Activated B cell treated with CpG ODN at 0.5 μM for 24 hours (primary cell): ENCODE measurements at regions not wholly inside any gene's neighbourhood (a gene's known extent, or its start where the extent isn't known, plus 50 kb on each side); places are given as distances from the start of the nearest gene placed in this dataset.

Experiments used
- ATAC-seq: fragments of 200-7000 bp; cut with Tn5 transposase; one replicate; pipeline ENCODE4 v1.10.0; 2021; ENCODE audit warnings: low read depth, mild to moderate bottlenecking, moderate library complexity
- CTCF ChIA-PET: fragments of 350-600 bp; sonication (Branson Sonifier 250); formaldehyde crosslinking; loops from one replicate; lab custom pipeline; 2021; ENCODE audit warnings: antibody characterized with exemption; lab: Charles Lee
- POLR2A ChIA-PET: fragments of 350-600 bp; sonication (Branson Sonifier 250); formaldehyde crosslinking; loops from one replicate; lab custom pipeline; 2021; ENCODE audit warnings: antibody characterized with exemption; lab: Charles Lee
- DNase-seq: peaks from one replicate; pipeline ENCODE4 v3.0.0; 2022
- H3K27ac Mint-ChIP-seq: one replicate; pipeline ENCODE4 v1.8.0; 2020; ENCODE audit warnings: mixed read lengths
- H3K27me3 Mint-ChIP-seq: one replicate; pipeline ENCODE4 v1.8.0; 2021; ENCODE audit warnings: mixed read lengths
- H3K36me3 Mint-ChIP-seq: one replicate; pipeline ENCODE4 v1.8.0; 2021; ENCODE audit warnings: low read depth, mixed read lengths
- H3K4me1 Mint-ChIP-seq: one replicate; pipeline ENCODE4 v1.8.0; 2021; ENCODE audit warnings: mixed read lengths
- H3K4me3 Mint-ChIP-seq: one replicate; pipeline ENCODE4 v1.8.0; 2020; ENCODE audit warnings: mild to moderate bottlenecking, mixed read lengths
- H3K9me3 Mint-ChIP-seq: one replicate; pipeline ENCODE4 v1.8.0; 2020; ENCODE audit warnings: mixed read lengths
- intact Hi-C: fragments of 100-400 bp; cut with micrococcal nuclease; formaldehyde crosslinking; loops from one replicate; pipeline ENCODE4 v1.15.1; 2024
- TF ChIP-seq, protein P1 (sequence below): fragments of 200-600 bp; IDR thresholded peaks from one replicate; pipeline ENCODE4 v1.8.0; 2022; ENCODE audit warnings: antibody characterized with exemption, mild to moderate bottlenecking

GRCh38 chr22:48744967-48745841 is 1082.5 kb downstream of the BRD1 start:
- no peak for ATAC-seq
- Mint-ChIP-seq H3K27ac (no peak overlapping the region), H3K36me3 (no peaks in the 10 kb centered on the region)

GRCh38 chr22:48744283-48744641 is 1083.4 kb downstream of the BRD1 start:
- no peak for ATAC-seq
- intact Hi-C loops = no loop called here
- TF ChIP-seq, protein P1, sequence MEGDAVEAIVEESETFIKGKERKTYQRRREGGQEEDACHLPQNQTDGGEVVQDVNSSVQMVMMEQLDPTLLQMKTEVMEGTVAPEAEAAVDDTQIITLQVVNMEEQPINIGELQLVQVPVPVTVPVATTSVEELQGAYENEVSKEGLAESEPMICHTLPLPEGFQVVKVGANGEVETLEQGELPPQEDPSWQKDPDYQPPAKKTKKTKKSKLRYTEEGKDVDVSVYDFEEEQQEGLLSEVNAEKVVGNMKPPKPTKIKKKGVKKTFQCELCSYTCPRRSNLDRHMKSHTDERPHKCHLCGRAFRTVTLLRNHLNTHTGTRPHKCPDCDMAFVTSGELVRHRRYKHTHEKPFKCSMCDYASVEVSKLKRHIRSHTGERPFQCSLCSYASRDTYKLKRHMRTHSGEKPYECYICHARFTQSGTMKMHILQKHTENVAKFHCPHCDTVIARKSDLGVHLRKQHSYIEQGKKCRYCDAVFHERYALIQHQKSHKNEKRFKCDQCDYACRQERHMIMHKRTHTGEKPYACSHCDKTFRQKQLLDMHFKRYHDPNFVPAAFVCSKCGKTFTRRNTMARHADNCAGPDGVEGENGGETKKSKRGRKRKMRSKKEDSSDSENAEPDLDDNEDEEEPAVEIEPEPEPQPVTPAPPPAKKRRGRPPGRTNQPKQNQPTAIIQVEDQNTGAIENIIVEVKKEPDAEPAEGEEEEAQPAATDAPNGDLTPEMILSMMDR = no peak
- no peak for DNase-seq
- ChIA-PET POLR2A (no interaction called here), CTCF (no interaction called here)
- no peaks in the 10 kb centered on the region for H3K9me3 Mint-ChIP-seq
- no peak overlapping the region for H3K4me3 Mint-ChIP-seq
- H3K27me3 Mint-ChIP-seq = no peaks in the 10 kb centered on the region
- H3K4me1 Mint-ChIP-seq = no peaks in the 10 kb centered on the region
- no peak overlapping the region for H3K27ac Mint-ChIP-seq
- H3K36me3 Mint-ChIP-seq = no peaks in the 10 kb centered on the region

More at GRCh38 chr22:48744967-48745841, 1082.5 kb downstream of the BRD1 start:
- Mint-ChIP-seq H3K4me3 (no peak overlapping the region), H3K27me3 (no peaks in the 10 kb centered on the region), H3K9me3 (no peaks in the 10 kb centered on the region), H3K4me1 (no peaks in the 10 kb centered on the region)
- ChIA-PET CTCF (no interaction called here), POLR2A (no interaction called here)
- no peak for DNase-seq
- intact Hi-C loops = no loop called here
- TF ChIP-seq, protein P1 = no peak

DNA sequence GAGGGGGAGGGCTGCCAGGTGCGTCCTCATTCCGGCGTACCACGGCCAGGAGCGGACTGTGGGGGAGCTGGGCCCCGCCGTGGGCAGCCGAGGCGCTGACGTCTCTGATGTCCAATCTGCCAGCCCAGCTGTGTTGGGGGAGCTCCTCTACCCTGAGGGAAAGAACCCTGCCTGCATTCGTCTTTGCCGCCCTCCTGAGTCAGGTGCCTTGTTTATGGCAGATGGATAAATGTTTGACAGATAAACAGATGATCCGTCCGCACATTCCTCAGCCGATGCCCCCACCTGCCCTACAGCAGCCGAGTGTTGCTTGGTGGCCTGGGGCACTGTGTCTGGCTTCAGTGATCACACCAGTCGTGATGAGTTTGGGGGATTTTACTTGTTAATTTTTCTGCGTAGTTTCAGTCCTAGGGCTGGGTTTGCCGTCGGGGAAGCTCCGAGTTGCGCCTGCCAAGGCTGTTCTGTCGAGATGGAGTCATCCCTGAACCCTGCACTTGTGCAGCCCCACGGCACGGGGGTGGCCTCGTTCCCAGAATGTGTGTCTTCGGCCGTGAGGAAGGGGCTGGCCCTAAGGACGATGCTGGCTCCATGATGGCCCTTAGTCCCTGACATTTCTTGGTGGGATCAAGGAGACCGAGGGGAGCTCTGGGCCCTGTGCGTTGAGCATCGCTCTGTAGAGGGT is 1083.9 kb downstream of the BRD1 start:
- CTCF ChIA-PET = no interaction called here

DNA sequence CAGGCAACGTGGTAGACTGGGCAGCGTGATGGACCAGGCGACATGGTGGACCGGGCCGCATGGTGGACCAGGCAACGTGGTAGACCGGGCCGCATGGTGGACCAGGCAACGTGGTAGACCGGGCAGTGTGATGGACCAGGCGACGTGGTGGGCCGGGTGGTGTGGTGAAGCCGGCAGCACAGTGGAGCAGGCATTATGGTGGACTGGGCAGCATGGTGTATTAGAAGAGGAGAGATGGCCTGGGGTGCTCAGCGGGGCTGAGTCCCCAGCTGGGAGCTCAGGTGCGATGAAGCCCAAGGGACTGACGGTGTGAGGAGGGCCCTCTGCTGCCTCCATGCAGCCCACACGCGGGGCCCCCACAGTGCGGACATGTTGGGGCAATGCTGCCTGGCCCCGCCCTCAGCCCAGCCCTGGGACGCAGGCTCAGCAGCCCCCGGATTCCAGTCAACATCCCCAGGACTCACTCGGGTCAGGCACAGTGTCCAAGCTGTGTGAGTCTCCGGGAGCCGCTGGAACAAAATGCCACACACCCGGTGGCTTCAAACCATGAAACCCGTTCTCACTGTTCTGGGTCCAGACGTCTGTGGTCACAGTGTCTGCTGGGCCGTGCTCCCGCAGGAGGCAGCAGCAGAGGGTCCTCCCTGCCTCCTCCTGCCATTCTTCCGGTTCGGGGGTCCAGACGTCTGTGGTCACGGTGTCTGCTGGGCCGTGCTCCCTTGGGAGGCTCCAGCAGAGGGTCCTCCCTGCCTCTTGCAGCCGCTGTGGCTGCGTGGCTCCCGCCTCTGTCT is 1084.9 kb downstream of the BRD1 start:
- no peaks in the 10 kb centered on the region for H3K27me3 Mint-ChIP-seq
- POLR2A ChIA-PET = no interaction called here
- no peaks in the 10 kb centered on the region for H3K9me3 Mint-ChIP-seq
- DNase-seq = no peak
- H3K4me1 Mint-ChIP-seq = no peaks in the 10 kb centered on the region
- no peak overlapping the region for H3K4me3 Mint-ChIP-seq
- CTCF ChIA-PET = no interaction called here
- no peaks in the 10 kb centered on the region for H3K36me3 Mint-ChIP-seq
- no peak for ATAC-seq
- no peak overlapping the region for H3K27ac Mint-ChIP-seq
- TF ChIP-seq, protein P1 = no peak
- intact Hi-C loops = no loop called here

More for the DNA sequence above, 1083.9 kb downstream of the BRD1 start:
- POLR2A ChIA-PET = no interaction called here
- H3K36me3 Mint-ChIP-seq = no peaks in the 10 kb centered on the region
- H3K4me3 Mint-ChIP-seq = no peak overlapping the region
- no peaks in the 10 kb centered on the region for H3K9me3 Mint-ChIP-seq
- H3K27ac Mint-ChIP-seq = no peak overlapping the region
- no peaks in the 10 kb centered on the region for H3K27me3 Mint-ChIP-seq
- ATAC-seq (no peak), DNase-seq (no peak)
- intact Hi-C loops = no loop called here
- H3K4me1 Mint-ChIP-seq = no peaks in the 10 kb centered on the region
- TF ChIP-seq, protein P1 = no peak

DNA sequence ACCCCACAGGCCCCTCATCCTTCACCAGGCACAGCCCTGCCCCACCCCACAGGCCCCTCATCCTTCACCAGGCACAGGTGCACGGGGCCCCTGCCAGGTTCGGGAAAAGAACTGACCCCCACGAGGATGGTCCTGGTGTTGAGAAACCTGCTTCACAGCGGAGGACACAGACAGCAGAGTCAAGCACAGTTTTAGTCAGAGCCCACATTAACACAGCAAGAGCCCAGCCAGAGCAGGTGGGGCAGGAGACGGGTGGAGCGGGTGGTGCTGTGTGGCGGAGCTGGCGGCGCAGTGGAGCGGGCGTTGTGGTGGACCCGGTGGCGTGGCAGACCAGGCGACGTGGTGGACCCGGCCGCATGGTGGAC is 1085.5 kb downstream of the BRD1 start:
- no peaks in the 10 kb centered on the region for H3K4me1 Mint-ChIP-seq
- no peak overlapping the region for H3K4me3 Mint-ChIP-seq
- no peak overlapping the region for H3K27ac Mint-ChIP-seq
- TF ChIP-seq, protein P1 = no peak
- no peaks in the 10 kb centered on the region for H3K36me3 Mint-ChIP-seq
- no peaks in the 10 kb centered on the region for H3K9me3 Mint-ChIP-seq
- H3K27me3 Mint-ChIP-seq = no peaks in the 10 kb centered on the region
- no peak for ATAC-seq
- CTCF ChIA-PET = no interaction called here
- POLR2A ChIA-PET = no interaction called here
- intact Hi-C loops = no loop called here
- DNase-seq = no peak
